ENCODE measurements at regions not wholly inside any gene's neighbourhood (a gene's known extent, or its start where the extent isn't known, plus 50 kb on each side); places are given as distances from the start of the nearest gene placed in this dataset.

- peak in 2 of 3 donors; percentile 9 to 13 for DNase-seq
- Histone ChIP-seq H3K4me3 (no peak overlapping the region), H3K4me1 (no peaks in the 10 kb centered on the region), H3K27ac (no peak overlapping the region), H3K27me3 (no peaks in the 10 kb centered on the region), H3K9me3 (peaks cover 0 to 9% (median 2%) of the 10 kb centered on the region in 4 donors), H3K36me3 (peaks cover 0 to 36% (median 10%) of the 10 kb centered on the region in 4 donors)
- 18% methylated on average over 2 of the region's 8 CpGs for WGBS (ENCODE audit: insufficient coverage, low coverage, low lambda C conversion rate, missing lambda C conversion rate)
- TF ChIP-seq CTCF (IDR thresholded peaks at IDR 0.05) = no peak
- TF ChIP-seq POLR2A (IDR thresholded peaks at IDR 0.05) = no peak
- intact Hi-C loops (cut with DNase I) = no loop called here
- ATAC-seq = no peak
Observed at GRCh38 chr15:25090073-25090733, 135.4 kb downstream of the SNRPN start.

DNA sequence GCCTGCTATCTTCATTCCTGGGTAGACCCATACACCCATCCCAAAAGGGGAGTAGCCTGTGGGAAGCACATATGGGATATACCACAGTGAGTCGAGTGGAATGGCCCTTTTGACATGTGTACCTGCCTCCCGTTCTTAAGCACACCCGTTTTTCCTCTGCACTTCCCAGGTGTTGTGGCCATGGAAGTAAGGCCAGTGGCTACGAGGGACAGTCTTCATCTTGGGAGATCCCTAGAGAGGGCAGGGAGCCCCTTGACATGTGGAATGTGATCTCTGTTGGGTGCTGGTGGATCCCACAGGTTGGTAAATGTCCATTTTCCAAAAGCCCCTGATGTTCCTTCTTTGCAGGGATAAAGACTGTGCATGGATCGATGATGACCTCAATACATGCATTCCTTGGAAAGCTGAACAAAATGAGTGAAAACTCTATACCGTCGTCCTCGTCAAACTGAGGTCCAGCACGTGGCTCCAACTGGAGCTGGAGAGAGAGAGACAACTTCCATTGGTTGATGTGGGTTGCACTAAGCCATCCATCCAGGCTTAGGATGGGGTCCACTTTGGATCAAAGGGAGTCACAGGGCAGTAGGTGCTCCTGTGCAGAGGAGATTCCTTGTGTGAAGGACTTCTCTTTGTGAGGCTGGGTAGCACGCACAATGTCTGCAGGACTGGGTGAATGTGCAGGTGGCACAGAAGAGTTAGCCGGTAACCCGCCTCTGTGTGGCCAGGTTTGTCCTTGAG is 136.8 kb downstream of the SNRPN start:
- H3K9me3 ChIP-seq = peaks cover 0 to 9% (median 2%) of the 10 kb centered on the region in 4 donors
- DNase-seq (peak in 1 of 3 donors; percentile 7), ATAC-seq (no peak)
- H3K36me3 ChIP-seq = peaks cover 0 to 30% (median 7%) of the 10 kb centered on the region in 4 donors
- H3K27ac ChIP-seq = no peak overlapping the region
- H3K4me3 ChIP-seq = no peak overlapping the region
- WGBS (ENCODE audit: insufficient coverage, low coverage, low lambda C conversion rate, missing lambda C conversion rate) = 73% methylated on average over 6 of the region's 12 CpGs
- H3K27me3 ChIP-seq = no peaks in the 10 kb centered on the region
- intact Hi-C loops (cut with DNase I) = no loop called here
- H3K4me1 ChIP-seq = no peaks in the 10 kb centered on the region
- no peak for TF ChIP-seq POLR2A (IDR thresholded peaks at IDR 0.05)
- no peak for TF ChIP-seq CTCF (IDR thresholded peaks at IDR 0.05)

DNA sequence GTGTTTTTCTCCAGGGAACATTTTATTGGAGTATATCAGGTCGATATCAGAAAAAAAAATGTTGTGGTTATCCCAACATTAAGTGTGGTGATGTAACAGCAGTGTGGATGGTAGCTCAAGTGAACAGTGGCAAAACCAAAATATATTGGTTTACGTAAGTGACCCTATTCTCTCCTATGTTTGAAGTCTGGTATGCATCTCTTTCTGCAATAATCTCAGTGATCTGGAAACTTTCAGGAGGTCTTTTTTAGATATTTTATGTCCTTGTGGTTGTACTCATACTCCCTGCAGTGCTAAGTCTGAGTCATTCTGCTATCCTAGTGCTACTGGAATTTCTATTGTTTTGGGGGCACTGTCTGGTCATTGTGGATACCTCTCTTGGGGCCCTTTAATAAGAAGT is 137.9 kb downstream of the SNRPN start:
- TF ChIP-seq CTCF (IDR thresholded peaks at IDR 0.05) = no peak
- no peak for TF ChIP-seq POLR2A (IDR thresholded peaks at IDR 0.05)
- H3K4me3 ChIP-seq = no peak overlapping the region
- H3K27me3 ChIP-seq = no peaks in the 10 kb centered on the region
- ATAC-seq = no peak
- no peaks in the 10 kb centered on the region for H3K4me1 ChIP-seq
- intact Hi-C loops (cut with DNase I) = no loop called here
- no peak for DNase-seq
- WGBS (ENCODE audit: insufficient coverage, low coverage, low lambda C conversion rate, missing lambda C conversion rate) = 75% methylated on average over 2 of the region's 2 CpGs
- H3K36me3 ChIP-seq = peaks cover 0 to 31% (median 11%) of the 10 kb centered on the region in 4 donors
- H3K27ac ChIP-seq = no peak overlapping the region
- H3K9me3 ChIP-seq = peaks cover 0 to 6% (median 2%) of the 10 kb centered on the region in 4 donors

- no peak overlapping the region for H3K27ac ChIP-seq
- ATAC-seq (no peak), DNase-seq (peak in 1 of 3 donors; percentile 8)
- H3K27me3 ChIP-seq = no peaks in the 10 kb centered on the region
- peaks cover 0 to 6% (median 2%) of the 10 kb centered on the region in 4 donors for H3K9me3 ChIP-seq
- WGBS (ENCODE audit: insufficient coverage, low coverage, low lambda C conversion rate, missing lambda C conversion rate) = 69% methylated on average over 4 of the region's 4 CpGs
- H3K4me1 ChIP-seq = no peaks in the 10 kb centered on the region
- TF ChIP-seq CTCF (IDR thresholded peaks at IDR 0.05) (no peak), POLR2A (IDR thresholded peaks at IDR 0.05) (no peak)
- no peak overlapping the region for H3K4me3 ChIP-seq
- intact Hi-C loops (cut with DNase I) = no loop called here
- peaks cover 0 to 34% (median 13%) of the 10 kb centered on the region in 4 donors for H3K36me3 ChIP-seq
Observed at GRCh38 chr15:25093455-25094029, 138.8 kb downstream of the SNRPN start.

All from right lobe of liver (tissue), 6 donors.